Left lung (tissue), 4 donors: ENCODE measurements at regions not wholly inside any gene's neighbourhood (a gene's known extent, or its start where the extent isn't known, plus 50 kb on each side); places are given as distances from the start of the nearest gene placed in this dataset.

Experiments
- ATAC-seq: fragments of 200-7000 bp; cut with Tn5 transposase; one replicate; pipeline ENCODE4 v1.9.1; 2020; ENCODE audit warnings: moderate library complexity
- DNase-seq, 4 donors: peaks; one replicate each; pipeline ENCODE4 v3.0.0-alpha.2; 2013 to 2020
- H3K27ac ChIP-seq, 2 donors: fragments of 200-600 bp; sonication (generic) in 1 of 2; one replicate each; pipeline versions ENCODE4 v1.5.0 to v1.8.0; 2020 to 2021
- H3K27me3 ChIP-seq, 2 donors: fragments of 200-600 bp; sonication (generic) in 1 of 2; one replicate each; pipeline versions ENCODE4 v1.5.0 to v1.8.0; 2020 to 2021
- H3K36me3 ChIP-seq, 2 donors: fragments of 200-600 bp; sonication (generic) in 1 of 2; one replicate each; pipeline versions ENCODE4 v1.5.0 to v1.8.0; 2020 to 2021
- H3K4me1 ChIP-seq, 2 donors: fragments of 200-600 bp; one replicate each; pipeline ENCODE4 v1.8.0; 2021
- H3K4me3 ChIP-seq, 2 donors: fragments of 200-600 bp; sonication (generic) in 1 of 2; one replicate each; pipeline versions ENCODE4 v1.5.0 to v1.8.0; 2020 to 2021; ENCODE audit warnings: mild to moderate bottlenecking in 1 of 2
- H3K9me3 ChIP-seq, 2 donors: fragments of 200-600 bp; sonication (generic) in 1 of 2; one replicate each; pipeline versions ENCODE4 v1.5.0 to v1.8.0; 2020 to 2021
- intact Hi-C, 2 donors: fragments of 100-400 bp; cut with DNase I; formaldehyde crosslinking; loops; one replicate each; pipeline versions ENCODE4 v1.11.2 to v1.14.2; 2022
- TF ChIP-seq, protein P1 (sequence below), 2 donors: fragments of 200-600 bp; sonication (generic) in 1 of 2; IDR thresholded peaks; one replicate each; pipeline versions ENCODE4 v1.5.0 to v1.8.0; 2021; ENCODE audit warnings: antibody characterized with exemption in 2 of 2
- donor health status: DM: no; HTN: yes; CAD: no.
- donor health status: DM: no; HTN: no; CAD: no.

DNA sequence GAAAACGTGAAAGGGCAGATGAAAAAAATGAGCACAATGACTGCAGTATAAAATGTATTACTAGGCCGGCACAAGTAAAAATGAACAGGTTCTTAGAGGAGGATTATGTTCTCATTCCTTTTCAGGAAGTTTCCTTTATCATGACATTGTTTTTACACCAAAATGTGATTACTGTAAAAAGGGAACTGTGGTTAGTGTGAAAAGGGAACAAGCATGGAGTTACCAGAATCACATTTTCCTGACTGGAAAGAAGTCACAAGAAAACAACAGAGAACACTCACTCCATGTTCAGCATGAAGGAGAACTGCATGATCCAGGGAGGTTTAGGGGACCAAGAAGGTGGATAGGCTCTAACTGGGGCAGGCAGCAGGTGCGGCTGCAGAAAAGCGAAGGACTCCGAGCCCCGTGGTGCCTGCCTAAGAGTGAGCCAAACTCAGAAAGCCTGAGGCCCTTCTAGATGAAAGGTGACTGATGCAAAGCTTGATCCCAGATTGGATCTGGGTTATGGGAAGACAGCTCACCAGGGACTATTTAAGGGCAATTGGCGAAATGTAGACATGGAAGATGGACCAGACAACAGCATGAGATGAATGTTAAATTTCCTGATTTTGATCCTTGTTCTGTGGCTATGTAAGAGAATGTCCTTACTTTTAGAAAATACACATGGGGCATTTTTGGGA is 77.3 kb downstream of the CCR1 start:
- ATAC-seq (peak; percentile 37), DNase-seq (no peak)
- Histone ChIP-seq H3K4me1 (peaks cover 0 to 71% of the 10 kb centered on the region in 2 donors), H3K36me3 (no peaks in the 10 kb centered on the region), H3K27me3 (no peaks in the 10 kb centered on the region), H3K27ac (peak overlapping the region; percentile 59 to 95), H3K4me3 (peak overlapping the region in 1 of 2 donors; percentile 6), H3K9me3 (no peaks in the 10 kb centered on the region)
- TF ChIP-seq, protein P1, sequence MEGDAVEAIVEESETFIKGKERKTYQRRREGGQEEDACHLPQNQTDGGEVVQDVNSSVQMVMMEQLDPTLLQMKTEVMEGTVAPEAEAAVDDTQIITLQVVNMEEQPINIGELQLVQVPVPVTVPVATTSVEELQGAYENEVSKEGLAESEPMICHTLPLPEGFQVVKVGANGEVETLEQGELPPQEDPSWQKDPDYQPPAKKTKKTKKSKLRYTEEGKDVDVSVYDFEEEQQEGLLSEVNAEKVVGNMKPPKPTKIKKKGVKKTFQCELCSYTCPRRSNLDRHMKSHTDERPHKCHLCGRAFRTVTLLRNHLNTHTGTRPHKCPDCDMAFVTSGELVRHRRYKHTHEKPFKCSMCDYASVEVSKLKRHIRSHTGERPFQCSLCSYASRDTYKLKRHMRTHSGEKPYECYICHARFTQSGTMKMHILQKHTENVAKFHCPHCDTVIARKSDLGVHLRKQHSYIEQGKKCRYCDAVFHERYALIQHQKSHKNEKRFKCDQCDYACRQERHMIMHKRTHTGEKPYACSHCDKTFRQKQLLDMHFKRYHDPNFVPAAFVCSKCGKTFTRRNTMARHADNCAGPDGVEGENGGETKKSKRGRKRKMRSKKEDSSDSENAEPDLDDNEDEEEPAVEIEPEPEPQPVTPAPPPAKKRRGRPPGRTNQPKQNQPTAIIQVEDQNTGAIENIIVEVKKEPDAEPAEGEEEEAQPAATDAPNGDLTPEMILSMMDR (IDR thresholded peaks at IDR 0.05), result no peak
- intact Hi-C loops, result no loop called here

DNA sequence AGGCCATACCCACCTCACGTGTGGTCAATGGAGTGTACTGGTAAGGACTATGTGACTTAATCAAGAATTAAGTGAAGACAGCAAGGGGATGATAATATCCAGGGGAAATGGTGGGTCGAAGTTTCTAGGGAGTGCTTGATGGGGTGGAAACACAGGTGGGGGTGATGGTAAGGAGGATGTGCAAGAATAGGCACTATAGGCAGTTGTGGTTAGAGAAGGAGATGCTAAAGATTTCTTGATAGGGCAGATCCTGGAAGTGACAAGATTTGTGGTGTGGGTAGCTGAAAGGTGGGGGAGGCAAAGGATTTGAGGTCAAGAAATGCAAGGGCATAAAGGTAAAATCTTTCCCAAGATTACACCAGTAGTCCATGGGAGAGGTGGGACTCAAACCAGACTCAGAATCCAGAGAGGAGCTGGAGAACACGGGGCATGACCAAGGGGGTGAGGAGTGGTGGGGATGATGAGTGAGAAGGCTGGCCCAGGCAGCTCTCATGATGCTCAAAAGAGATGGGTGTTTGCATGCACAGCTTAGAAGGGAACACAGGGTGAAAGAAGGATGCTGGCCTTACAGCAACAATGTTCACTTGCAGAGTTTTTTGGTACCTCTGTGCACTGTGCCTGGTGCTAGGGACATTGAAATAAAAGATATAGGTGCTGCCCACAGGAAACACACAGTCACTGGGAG is 78.4 kb downstream of the CCR1 start:
- H3K36me3 ChIP-seq, result no peaks in the 10 kb centered on the region
- H3K27me3 ChIP-seq, result no peaks in the 10 kb centered on the region
- ATAC-seq, result no peak
- TF ChIP-seq, protein P1 (IDR thresholded peaks at IDR 0.05), result no peak
- intact Hi-C loops, result no loop called here
- H3K4me3 ChIP-seq, result no peak overlapping the region
- H3K4me1 ChIP-seq, result peaks cover 0 to 71% of the 10 kb centered on the region in 2 donors
- DNase-seq, result no peak
- H3K9me3 ChIP-seq, result no peaks in the 10 kb centered on the region
- H3K27ac ChIP-seq, result peak overlapping the region; percentile 56 to 95

DNA sequence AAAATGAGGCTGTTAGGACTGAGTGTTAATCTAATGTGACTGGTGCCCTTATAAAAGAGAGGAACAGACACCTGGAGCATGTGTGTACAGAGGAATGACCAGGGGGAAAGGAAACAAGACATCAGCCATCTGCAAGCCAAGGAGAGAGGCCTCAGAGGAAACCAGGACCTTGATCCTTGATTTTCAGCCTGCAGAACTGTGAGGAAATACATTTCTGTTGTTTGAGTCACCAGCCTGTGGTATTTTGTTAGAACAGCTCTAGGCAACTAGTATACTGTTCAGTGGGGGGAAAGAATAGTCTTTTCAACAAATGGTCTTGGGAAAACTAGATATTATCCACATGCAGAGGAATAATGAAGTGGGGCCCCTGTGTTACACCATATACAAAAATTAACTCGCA is 80.6 kb downstream of the CCR1 start:
- DNase-seq (no peak), ATAC-seq (peak; percentile 68)
- H3K4me1 ChIP-seq, result peaks cover 3 to 72% of the 10 kb centered on the region in 2 donors
- H3K27me3 ChIP-seq, result no peaks in the 10 kb centered on the region
- TF ChIP-seq, protein P1 (IDR thresholded peaks at IDR 0.05), result no peak
- intact Hi-C loops, result no loop called here
- peak overlapping the region; percentile 6 to 9 for H3K27ac ChIP-seq
- H3K36me3 ChIP-seq, result no peaks in the 10 kb centered on the region
- no peak overlapping the region for H3K4me3 ChIP-seq
- H3K9me3 ChIP-seq, result no peaks in the 10 kb centered on the region

DNA sequence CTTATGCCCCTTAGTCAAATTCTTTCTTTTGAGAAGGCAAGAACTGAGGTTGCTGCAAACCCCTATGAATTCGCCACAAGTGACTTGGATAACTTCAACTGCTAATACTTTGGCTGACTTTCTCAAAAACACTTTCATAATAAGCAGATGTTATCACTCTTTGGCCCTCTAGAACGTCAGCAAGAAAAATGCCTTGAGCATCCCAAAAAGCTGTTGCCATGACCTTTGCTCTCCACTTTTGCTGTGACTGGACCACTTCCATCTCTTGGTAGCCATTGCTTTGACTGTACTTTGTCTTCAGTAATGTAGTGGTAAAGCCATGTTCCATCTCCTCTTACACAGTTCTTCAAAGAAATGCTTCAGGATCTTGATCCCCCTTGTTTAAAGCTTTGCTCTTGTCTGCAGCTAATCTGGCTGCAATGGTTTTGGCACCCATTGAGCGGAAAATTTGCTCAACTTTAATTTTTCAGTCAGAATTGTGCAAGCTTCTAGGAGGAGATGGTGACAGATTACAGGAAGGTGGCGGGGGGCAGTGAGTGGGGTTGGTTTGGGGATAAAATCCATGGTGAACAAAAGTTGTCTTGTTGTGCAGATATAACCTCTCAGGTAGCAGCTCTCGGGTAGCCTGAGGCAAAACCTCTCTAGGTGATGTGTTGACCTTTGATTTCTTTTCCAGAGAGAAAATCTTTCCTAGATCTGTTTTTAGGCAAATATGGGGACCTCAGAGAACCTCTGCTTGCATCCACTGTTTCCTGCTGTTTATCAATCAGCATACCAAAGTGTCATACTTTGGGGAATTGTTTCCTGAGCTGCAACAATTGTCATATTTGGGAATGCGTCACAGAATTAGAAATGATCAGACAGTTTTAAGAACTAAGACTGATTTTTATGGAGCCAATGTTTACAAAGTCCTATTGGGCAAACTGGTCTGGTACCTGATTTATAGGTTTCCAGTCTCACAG is 83.6 kb downstream of the CCR1 start:
- H3K9me3 ChIP-seq, result no peaks in the 10 kb centered on the region
- peaks cover 3 to 42% of the 10 kb centered on the region in 2 donors for H3K4me1 ChIP-seq
- peak in 2 of 4 donors; percentile 87 to 90 for DNase-seq
- peak; percentile 47 for ATAC-seq
- no peaks in the 10 kb centered on the region for H3K36me3 ChIP-seq
- H3K27ac ChIP-seq, result peak overlapping the region in 1 of 2 donors; percentile 71
- no peaks in the 10 kb centered on the region for H3K27me3 ChIP-seq
- no peak overlapping the region for H3K4me3 ChIP-seq
- TF ChIP-seq, protein P1 (IDR thresholded peaks at IDR 0.05), result no peak
- intact Hi-C loops, result no loop called here
